Natural killer cell (primary cell): ENCODE measurements at regions not wholly inside any gene's neighbourhood (a gene's known extent, or its start where the extent isn't known, plus 50 kb on each side); places are given as distances from the start of the nearest gene placed in this dataset.
"Not testable (repeated sequence)": the region's sequence is repeated elsewhere in the genome, so short reads cannot be mapped to it uniquely, and the experiment has no call there.

Experiments used
- ATAC-seq, 3 donors: fragments of 150-1000 bp in 2 of 3; fragments of 200-7000 bp in 1 of 3; cut with Tn5 transposase; 1 replicate in 1 of 3; 2 replicates in 2 of 3; pipeline ENCODE4 v1.10.0; 2021; ENCODE audit warnings: mild to moderate bottlenecking in 2 of 3, moderate library complexity in 2 of 3
- DNase-seq, 2 donors: peaks; one replicate each; pipeline versions ENCODE4 v3.0.0 to v3.0.0-alpha.2; 2013 to 2021; ENCODE audit warnings: mixed read lengths in 1 of 2
- H3K27ac ChIP-seq: one replicate; pipeline ENCODE4 v1.5.1; 2013; ENCODE audit warnings: mild to moderate bottlenecking, low read length
- H3K27me3 ChIP-seq: one replicate; pipeline ENCODE4 v1.6.1; 2013; ENCODE audit warnings: low read length; ENCODE audit not compliant: control insufficient read depth, insufficient read depth
- H3K36me3 ChIP-seq: one replicate; pipeline ENCODE4 v1.6.1; 2013; ENCODE audit warnings: low read length; ENCODE audit not compliant: control insufficient read depth, insufficient read depth
- H3K4me1 ChIP-seq: one replicate; pipeline ENCODE4 v1.6.1; 2013; ENCODE audit warnings: low read length; ENCODE audit not compliant: control insufficient read depth, insufficient read depth
- H3K4me3 ChIP-seq: one replicate; pipeline ENCODE4 v1.5.1; 2013; ENCODE audit warnings: low read length
- H3K9me3 ChIP-seq: one replicate; pipeline ENCODE4 v1.6.1; 2013; ENCODE audit warnings: low read length; ENCODE audit not compliant: control insufficient read depth, insufficient read depth
- H3K27ac Mint-ChIP-seq, 2 donors: one replicate each; pipeline ENCODE4 v1.8.0; 2022; ENCODE audit warnings: mild to moderate bottlenecking in 2 of 2, mixed read lengths in 2 of 2, moderate library complexity in 1 of 2
- H3K27me3 Mint-ChIP-seq, 2 donors: one replicate each; pipeline ENCODE4 v1.8.0; 2022; ENCODE audit warnings: low read depth in 2 of 2, mixed read lengths in 2 of 2
- H3K36me3 Mint-ChIP-seq: one replicate; pipeline ENCODE4 v1.8.0; 2022; ENCODE audit warnings: mixed read lengths
- H3K4me1 Mint-ChIP-seq, 2 donors: one replicate each; pipeline ENCODE4 v1.8.0; 2022; ENCODE audit warnings: mixed read lengths in 2 of 2
- H3K4me3 Mint-ChIP-seq: one replicate; pipeline ENCODE4 v1.8.0; 2022; ENCODE audit warnings: mild to moderate bottlenecking, moderate library complexity, mixed read lengths
- H3K9me3 Mint-ChIP-seq, 2 donors: one replicate each; pipeline ENCODE4 v1.8.0; 2022; ENCODE audit warnings: mixed read lengths in 2 of 2
- CTCF ChIP-seq: fragments of 200-600 bp; IDR thresholded peaks from one replicate; pipeline ENCODE4 v1.8.0; 2022; ENCODE audit warnings: antibody characterized with exemption
- WGBS: methylation state at CpG from one replicate; pipeline ENCODE4 v1.1.7; 2013; ENCODE audit warnings: missing lambda C conversion rate; ENCODE audit not compliant: insufficient coverage; 5-methylcytosine and 5-hydroxymethylcytosine counted together
- intact Hi-C: fragments of 100-400 bp; cut with micrococcal nuclease; formaldehyde crosslinking; loops from one replicate; pipeline ENCODE4 v1.14.2; 2022

GRCh38 chr13:81562598-81562997, 1221.7 kb upstream of the SPRY2 start:
- H3K36me3 ChIP-seq, result no peaks in the 10 kb centered on the region
- Mint-ChIP-seq H3K27me3 (no peaks in the 10 kb centered on the region), H3K36me3 (no peaks in the 10 kb centered on the region), H3K4me1 (no peaks in the 10 kb centered on the region), H3K4me3 (no peak overlapping the region), H3K9me3 (peaks cover 5 to 14% of the 10 kb centered on the region in 2 donors), H3K27ac (no peak overlapping the region)
- H3K4me3 ChIP-seq, result no peak overlapping the region
- no peaks in the 10 kb centered on the region for H3K27me3 ChIP-seq
- DNase-seq (no peak), ATAC-seq (no peak)
- H3K27ac ChIP-seq, result no peak overlapping the region
- intact Hi-C loops, result no loop called here
- H3K4me1 ChIP-seq, result no peaks in the 10 kb centered on the region
- WGBS, result 85% methylated on average over 2 of the region's 2 CpGs
- H3K9me3 ChIP-seq, result no peaks in the 10 kb centered on the region
- no peak for TF ChIP-seq CTCF

- Mint-ChIP-seq H3K36me3 (peaks cover 21% of the 10 kb centered on the region), H3K4me1 (no peaks in the 10 kb centered on the region), H3K27ac (no peak overlapping the region), H3K9me3 (peaks cover 25 to 30% of the 10 kb centered on the region in 2 donors), H3K4me3 (no peak overlapping the region), H3K27me3 (no peaks in the 10 kb centered on the region)
- no peak for TF ChIP-seq CTCF
- no peak for DNase-seq
- Histone ChIP-seq H3K4me3 (no peak overlapping the region), H3K9me3 (peaks cover 10% of the 10 kb centered on the region), H3K4me1 (no peaks in the 10 kb centered on the region), H3K36me3 (no peaks in the 10 kb centered on the region), H3K27me3 (no peaks in the 10 kb centered on the region), H3K27ac (no peak overlapping the region)
- ATAC-seq, result no peak
- intact Hi-C loops, result no loop called here
- WGBS, result 39% methylated on average over 2 of the region's 2 CpGs
Measured at GRCh38 chr13:81551036-81551435, 1210.1 kb upstream of the SPRY2 start.

- peaks cover 27 to 33% of the 10 kb centered on the region in 2 donors for H3K9me3 Mint-ChIP-seq
Measured at GRCh38 chr13:81546294-81546693, 1205.4 kb upstream of the SPRY2 start.

DNA sequence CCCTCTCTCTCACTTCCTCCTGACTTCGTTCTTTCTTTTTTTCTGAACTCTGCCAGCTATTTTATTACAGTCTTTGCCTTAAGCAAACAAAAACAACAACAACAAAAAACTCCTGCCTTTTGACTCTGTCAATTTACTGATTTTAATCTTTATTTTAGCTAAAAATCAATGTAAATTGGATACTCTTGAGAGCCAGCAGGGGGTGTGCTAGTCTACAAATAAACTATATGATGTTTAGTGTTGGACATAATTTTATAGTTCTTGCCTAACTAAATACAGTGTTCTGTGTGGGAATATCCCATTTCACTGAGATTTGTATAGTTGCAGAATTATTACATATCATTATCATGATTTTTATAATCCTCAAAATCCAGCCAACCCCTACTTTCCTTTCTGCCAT, 1199.9 kb upstream of the SPRY2 start:
- Mint-ChIP-seq H3K27ac (no peak overlapping the region), H3K27me3 (no peaks in the 10 kb centered on the region), H3K4me1 (no peaks in the 10 kb centered on the region), H3K9me3 (peaks cover 19 to 29% of the 10 kb centered on the region in 2 donors), H3K4me3 (no peak overlapping the region), H3K36me3 (no peaks in the 10 kb centered on the region)
- intact Hi-C loops, result no loop called here
- ATAC-seq (no peak), DNase-seq (no peak)
- Histone ChIP-seq H3K36me3 (no peaks in the 10 kb centered on the region), H3K4me3 (no peak overlapping the region), H3K27ac (no peak overlapping the region), H3K27me3 (no peaks in the 10 kb centered on the region), H3K4me1 (no peaks in the 10 kb centered on the region), H3K9me3 (peaks cover 3% of the 10 kb centered on the region)
- TF ChIP-seq CTCF, result no peak
- 81% methylated on average over 1 of the region's 1 CpG for WGBS

More at GRCh38 chr13:81546294-81546693, 1205.4 kb upstream of the SPRY2 start:
- H3K4me3 Mint-ChIP-seq, H3K4me1 ChIP-seq, DNase-seq, H3K4me3 ChIP-seq, intact Hi-C loops, H3K36me3 ChIP-seq, H3K27ac Mint-ChIP-seq, H3K27me3 Mint-ChIP-seq, H3K27me3 ChIP-seq, ATAC-seq, H3K4me1 Mint-ChIP-seq, H3K27ac ChIP-seq: not testable (repeated sequence)
- peaks cover 14% of the 10 kb centered on the region for H3K9me3 ChIP-seq
- WGBS, result 80% methylated on average over 2 of the region's 2 CpGs
- H3K36me3 Mint-ChIP-seq, result peaks cover 10% of the 10 kb centered on the region
